Stimulated activated CD8-positive, alpha-beta memory T cell treated with anti-CD3 and anti-CD28 coated beads, Interleukin-15, amount 100 ng/mL, for 4 hours (primary cell): ENCODE measurements at regions not wholly inside any gene's neighbourhood (a gene's known extent, or its start where the extent isn't known, plus 50 kb on each side); places are given as distances from the start of the nearest gene placed in this dataset.
"Not testable (repeated sequence)": the region's sequence is repeated elsewhere in the genome, so short reads cannot be mapped to it uniquely, and the experiment has no call there.

ENCODE experiments used
- DNase-seq, 2 donors: peaks; one replicate each; pipeline ENCODE4 v3.0.0-alpha.2; 2020; ENCODE audit warnings: low read depth in 2 of 2

- no peak for DNase-seq
These were observed 114.0 kb downstream of the LHX2 start for GRCh38 chr9:124125651-124125977.

GRCh38 chr9:124126648-124127646, 115.4 kb downstream of the LHX2 start:
- peak; percentile 49 to 51 for DNase-seq

- no peak for DNase-seq
These were observed 117.1 kb downstream of the LHX2 start for GRCh38 chr9:124128568-124129166.

GRCh38 chr9:124130277-124131075, 118.9 kb downstream of the LHX2 start:
- DNase-seq: no peak

GRCh38 chr9:124131518-124131917, 120.0 kb downstream of the LHX2 start:
- DNase-seq: not testable (repeated sequence)

- DNase-seq: no peak
These were observed 121.1 kb downstream of the LHX2 start for GRCh38 chr9:124132671-124133147.

GRCh38 chr9:124133727-124134126, 122.2 kb downstream of the LHX2 start:
- DNase-seq: no peak

GRCh38 chr9:124134526-124134925, 123.0 kb downstream of the LHX2 start:
- DNase-seq: no peak

GRCh38 chr9:124135813-124136365, 121.9 kb upstream of the NEK6 start:
- DNase-seq: no peak

- no peak for DNase-seq
These were observed 120.5 kb upstream of the NEK6 start for GRCh38 chr9:124137009-124137943.

- no peak for DNase-seq
These were observed 119.8 kb upstream of the NEK6 start for GRCh38 chr9:124137944-124138335.

- no peak for DNase-seq
These were observed 118.7 kb upstream of the NEK6 start for GRCh38 chr9:124139001-124139400.

- no peak for DNase-seq
These were observed 116.7 kb upstream of the NEK6 start for GRCh38 chr9:124140941-124141568.

GRCh38 chr9:124144561-124145123, 113.1 kb upstream of the NEK6 start:
- not testable (repeated sequence) for DNase-seq

GRCh38 chr9:124146031-124146561, 111.7 kb upstream of the NEK6 start:
- no peak for DNase-seq

GRCh38 chr9:124149992-124150391, 107.8 kb upstream of the NEK6 start:
- DNase-seq: no peak

GRCh38 chr9:124163760-124164255, 93.9 kb upstream of the NEK6 start:
- no peak for DNase-seq

- DNase-seq: no peak
These were observed 92.9 kb upstream of the NEK6 start for GRCh38 chr9:124164811-124165210.

GRCh38 chr9:124174433-124174832, 83.3 kb upstream of the NEK6 start:
- DNase-seq: no peak
